Frontal cortex (tissue), 3 donors: ENCODE measurements at regions not wholly inside any gene's neighbourhood (a gene's known extent, or its start where the extent isn't known, plus 50 kb on each side); places are given as distances from the start of the nearest gene placed in this dataset.

Experiments
- DNase-seq, 2 donors: peaks; one replicate each; pipeline ENCODE4 v3.0.0; 2012; ENCODE audit warnings: low spot score in 2 of 2
- FAIRE-seq: peaks from 2 replicates; lab custom pipeline; 2012; peaks lifted over from hg19 to GRCh38; lab: Jason Lieb, UNC
- donor health status: control.
- donor health status: control.
- donor health status: control.

DNA sequence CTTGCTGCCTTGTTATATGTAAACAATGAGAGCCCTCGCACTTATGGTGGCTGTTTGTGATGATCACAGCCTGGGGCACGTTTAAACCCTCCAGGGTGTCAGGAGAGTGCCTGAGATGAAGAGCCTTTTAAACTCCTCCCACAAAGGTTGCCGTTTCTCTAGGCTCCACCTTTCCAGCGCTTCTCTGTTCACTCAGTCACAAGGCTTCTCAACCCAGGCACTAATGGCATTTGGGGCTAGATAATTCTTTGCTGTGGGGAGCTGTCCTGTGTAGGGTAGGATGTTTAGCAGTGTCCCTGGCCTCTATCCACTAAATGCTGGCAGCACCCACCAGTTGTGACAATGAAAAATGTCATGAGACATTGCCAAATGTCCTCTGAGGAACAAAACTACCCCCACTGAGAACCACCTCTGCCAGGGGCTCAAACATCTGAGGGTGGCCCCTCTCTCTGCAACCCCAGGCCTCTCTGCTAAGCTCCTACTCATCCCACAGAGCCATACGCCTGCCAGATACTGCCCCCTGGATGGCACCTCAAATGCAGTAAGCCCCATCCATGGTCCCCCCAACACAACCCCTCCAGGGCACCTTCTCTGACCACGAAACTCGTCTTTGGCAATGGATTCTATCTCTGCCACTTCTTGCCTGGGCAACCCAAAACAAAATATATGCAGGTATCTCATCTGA is 144.3 kb upstream of the ZMIZ1 start:
- no peak for DNase-seq
- no peak for FAIRE-seq

DNA sequence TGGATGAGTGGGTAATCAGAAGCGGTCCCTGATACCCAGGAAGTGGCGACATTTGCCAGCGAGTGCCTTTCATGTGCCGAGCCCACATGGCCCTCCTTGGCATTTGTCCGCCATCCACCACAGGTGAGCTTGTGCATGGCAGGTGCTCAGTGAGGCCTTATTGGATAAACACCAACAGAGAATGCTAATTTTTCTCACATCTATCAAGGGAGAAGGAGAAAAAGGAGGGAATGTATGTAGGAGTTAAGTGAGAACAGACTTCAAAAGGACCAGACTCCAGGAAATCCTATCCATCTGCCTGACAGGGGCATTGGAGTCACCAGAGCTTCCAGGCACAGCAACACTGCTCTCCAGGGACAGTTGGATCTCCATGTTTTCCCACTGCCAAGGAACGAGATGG is 143.5 kb upstream of the ZMIZ1 start:
- DNase-seq, result no peak
- FAIRE-seq, result no peak

DNA sequence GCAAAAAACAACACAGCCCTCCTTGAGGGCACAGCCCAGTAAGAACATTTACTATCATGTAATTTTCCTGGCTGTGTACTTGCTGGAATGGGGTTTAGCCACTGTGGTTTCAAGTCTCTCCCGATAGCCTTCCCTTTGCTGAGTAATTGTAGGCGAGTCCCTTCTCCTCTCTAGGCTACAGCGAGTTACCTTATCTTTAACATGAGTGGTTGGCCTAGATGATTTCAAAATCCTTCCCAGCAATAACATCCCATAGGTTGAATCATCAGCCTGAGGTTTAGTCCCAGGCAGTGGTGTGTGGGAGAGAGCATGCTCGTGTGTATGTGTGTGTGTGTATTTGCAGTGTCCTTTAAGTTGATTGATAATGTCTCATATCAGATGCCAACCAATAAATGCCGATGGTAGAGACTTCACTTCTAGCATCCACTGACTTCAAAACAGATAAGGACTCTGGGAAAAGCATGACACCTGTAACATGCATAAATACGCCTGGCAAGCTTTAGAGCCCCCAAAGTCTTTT is 142.9 kb upstream of the ZMIZ1 start:
- FAIRE-seq, result no peak
- DNase-seq, result no peak

DNA sequence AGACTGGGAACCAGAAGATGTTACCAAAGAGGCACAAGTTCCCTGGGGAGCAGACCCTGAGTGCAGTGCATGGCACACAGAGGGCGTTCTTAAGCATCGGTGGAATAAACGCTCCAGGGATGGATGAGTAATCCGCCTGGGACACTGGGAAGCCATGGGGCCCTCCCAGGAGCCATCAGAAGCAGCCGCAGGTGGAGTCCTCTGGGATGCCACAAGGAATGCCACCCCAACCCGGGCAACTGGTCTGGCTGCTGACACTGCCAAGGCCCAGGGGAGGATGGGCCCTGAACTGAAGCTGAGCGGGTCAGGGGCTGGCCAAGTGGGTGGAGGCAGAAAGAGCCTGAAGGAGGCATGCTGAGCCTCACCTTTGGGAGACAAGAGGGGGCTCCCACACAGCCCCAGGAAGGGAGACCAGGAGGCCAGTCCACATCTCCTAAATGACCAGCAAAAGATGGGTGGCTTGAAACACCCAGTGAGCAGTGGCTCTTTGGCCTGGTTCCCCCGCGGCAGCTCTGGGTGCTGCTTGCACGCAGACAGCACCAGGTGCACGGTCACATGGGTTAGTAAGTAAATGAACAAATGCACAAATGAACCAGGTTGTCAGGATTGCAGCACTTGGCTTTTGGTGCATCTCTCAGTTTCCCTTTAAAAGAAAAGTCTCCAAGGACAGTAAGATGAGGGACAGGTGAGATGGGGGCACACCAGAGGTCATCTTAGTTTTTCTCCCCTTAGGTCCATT is 141.3 kb upstream of the ZMIZ1 start:
- FAIRE-seq (no peak), DNase-seq (no peak)

DNA sequence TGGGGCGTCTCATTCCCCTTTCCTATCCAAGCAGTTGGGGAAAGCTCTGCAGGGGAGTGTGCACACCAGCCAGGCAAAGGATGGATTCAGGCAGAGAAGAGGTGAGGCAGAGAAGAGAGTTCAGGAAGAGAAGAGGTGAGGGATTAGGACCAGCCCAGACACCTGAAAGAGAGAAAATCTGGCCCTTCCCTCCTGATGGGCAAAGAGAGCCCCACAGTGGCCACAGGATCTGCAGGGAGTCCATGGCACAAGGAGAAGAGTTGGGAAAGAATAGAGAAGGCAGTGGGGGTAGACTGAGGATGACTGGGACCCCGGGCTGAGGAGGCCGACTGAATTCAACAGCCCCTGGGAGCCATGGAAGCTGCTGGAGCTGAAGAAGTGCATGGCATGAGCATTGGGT is 140.4 kb upstream of the ZMIZ1 start:
- FAIRE-seq (no peak), DNase-seq (no peak)

DNA sequence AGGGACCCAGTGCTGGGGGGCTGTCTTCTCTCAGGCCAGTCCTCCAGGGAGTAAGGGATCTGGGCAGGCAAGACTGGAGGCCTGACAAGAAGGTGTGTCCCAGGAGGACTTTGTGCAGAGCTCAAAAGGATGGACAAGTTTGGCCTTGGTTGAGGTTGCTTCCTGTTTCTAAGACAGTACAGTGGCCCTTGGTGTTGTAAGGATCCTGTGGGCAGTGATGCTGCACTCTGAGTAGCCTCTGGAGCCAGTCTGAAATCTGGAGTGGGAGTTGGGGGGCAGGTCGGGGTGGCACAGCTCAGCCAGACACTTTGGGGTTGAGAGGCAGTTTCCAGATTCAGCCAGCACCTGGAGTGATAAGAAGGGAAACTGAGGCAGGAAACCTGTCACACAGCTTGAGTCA is 139.2 kb upstream of the ZMIZ1 start:
- no peak for FAIRE-seq

DNA sequence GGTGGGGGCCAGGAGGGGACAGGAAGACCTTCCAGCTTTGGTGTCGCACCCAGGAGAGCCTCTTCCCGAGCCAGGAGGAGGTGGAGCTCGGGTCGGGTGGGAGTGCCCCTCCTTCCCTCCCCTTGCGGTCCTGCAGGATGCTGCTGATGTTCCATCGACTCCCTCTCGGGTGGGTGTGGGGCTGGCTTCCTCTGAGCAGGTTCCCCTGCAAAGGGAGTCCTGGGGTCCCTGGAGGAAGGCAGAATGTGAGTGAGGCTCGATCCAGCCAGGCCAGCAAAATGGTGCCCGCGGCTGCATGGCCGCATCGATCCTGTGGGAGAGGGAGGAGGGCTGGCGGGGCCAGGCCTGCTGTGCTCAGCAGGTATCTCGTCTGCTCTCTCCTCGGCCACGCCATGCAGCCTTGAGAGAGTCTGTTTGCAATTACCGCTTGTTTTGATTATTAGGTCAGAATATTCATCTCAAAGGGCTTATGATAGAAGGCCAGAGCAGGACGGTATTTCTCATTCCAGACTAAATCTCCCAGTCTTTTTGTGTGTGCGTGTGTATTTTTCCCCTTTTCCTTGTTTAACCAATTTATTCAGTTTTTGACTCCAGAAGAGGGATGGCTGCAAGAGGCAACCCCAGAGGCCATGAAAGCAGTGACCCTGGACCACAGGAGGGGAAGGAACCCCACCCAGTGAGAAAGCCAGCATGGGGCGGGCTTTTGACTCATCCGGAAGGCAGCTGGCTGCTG is 137.3 kb upstream of the ZMIZ1 start:
- FAIRE-seq (no peak), DNase-seq (no peak)

More for the DNA sequence above, 139.2 kb upstream of the ZMIZ1 start:
- no peak for DNase-seq

DNA sequence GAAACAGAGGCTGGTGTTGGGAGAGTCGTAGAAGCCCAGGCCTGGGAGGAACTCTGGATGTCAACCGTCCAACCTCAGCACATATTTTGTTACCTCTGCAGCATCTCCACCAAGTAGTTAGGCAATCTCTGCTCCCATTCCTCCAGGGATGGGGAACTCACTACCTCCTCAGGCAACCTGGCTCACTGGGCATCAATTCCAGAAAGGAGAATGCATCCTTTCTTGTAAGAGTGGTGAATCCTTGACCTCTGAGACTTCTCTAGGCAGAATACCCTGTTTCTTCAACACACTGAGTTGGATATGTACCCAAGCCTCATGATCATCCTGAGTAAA is 136.7 kb upstream of the ZMIZ1 start:
- no peak for DNase-seq
- FAIRE-seq, result no peak

DNA sequence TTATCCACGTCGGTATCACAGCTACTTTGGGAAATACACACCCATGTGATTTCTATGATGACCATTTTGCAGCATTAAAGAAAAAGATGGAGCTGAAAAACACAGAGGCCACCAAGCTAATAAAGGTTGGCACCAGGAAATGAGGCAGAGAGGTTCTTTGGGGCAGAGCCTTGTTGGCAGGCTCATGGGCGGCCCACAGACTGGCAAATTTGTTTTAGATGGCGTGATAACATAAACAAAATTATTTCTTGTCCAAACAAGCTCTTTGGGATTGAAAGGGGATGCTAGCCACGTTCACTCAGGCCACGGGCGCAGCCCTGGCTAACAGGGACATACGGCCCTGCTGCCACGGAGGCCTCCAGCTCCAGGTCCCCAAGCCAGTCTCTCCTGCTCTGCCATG is 135.9 kb upstream of the ZMIZ1 start:
- DNase-seq, result no peak
- no peak for FAIRE-seq

DNA sequence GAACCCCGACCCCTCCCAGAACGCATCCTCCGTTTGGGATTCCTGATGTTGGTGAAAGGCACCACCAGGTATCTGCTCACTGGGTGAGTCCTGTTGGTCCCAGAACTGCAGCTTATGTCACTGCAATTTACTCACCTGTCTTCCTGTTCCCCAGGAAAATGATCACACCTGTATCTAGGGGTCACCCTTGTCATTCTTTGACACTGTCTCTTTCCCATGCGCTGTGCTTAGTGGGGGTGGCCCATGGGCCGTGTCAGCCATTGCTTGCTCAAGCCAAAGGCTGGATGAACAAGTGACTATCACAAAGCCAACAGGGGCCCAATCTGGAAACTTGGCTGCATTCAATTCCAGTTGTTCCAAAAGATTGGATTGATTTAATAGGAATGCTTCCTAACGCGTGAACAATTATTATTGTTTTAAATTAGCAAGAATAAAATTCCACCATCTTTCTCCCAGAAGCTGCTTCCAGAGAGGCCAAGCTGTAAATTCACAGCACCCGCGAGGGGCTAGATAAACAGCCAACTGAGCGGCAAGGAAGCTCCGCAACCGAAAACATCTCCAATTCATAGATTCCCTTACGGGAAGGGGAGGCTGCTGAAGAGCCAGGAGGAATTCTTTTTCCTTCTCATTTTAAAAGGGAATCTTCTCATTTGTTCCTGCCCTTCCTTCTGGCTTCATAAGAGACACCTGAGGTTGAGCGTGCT is 134.8 kb upstream of the ZMIZ1 start:
- FAIRE-seq (no peak), DNase-seq (no peak)

DNA sequence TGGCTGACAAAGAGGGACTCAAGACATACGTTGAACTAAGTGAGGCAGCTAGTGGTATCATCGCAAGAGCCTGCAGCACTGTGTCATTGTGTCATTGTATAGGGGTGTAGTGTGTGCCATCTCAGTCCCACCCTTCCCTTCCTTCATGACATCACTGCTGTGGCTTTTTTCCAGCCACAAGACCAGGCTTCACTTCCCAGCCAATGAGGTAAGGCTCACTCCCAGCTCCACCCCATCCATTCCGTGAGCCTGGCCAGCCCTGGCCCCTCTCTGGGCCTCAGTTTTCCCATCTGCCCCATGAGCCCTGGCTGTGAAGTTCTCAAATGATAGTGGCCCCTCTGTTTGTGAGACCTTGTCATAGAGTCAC is 134.3 kb upstream of the ZMIZ1 start:
- no peak for FAIRE-seq
- DNase-seq, result no peak

DNA sequence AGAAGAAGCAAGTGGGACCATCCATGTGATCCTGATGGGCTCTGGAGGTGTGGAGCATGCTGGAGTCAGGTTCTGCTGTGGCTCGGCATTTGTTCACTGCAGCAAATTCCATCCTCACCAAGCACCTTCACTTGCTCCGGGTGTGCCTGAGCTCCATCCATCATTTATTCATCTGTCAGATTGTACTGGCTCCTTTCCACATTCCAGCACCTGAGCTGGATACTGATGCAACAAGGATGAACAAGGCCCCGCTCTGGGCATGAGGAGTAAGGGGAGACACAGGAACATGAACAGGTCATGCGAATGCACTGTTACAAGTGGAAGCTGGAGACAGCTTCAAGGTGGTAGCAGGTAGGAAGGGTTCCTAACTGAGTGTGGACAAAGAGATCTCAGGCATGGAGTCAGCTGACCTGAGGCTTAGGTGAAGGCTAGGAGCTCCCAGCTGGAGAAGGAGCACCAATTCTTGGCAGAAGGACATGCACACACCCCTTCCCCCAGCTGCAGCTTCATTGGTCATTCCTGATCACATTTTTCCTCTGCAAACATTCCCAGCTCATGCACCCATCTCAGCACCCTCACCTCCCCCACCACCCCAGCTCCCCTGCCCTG is 133.7 kb upstream of the ZMIZ1 start:
- FAIRE-seq (no peak), DNase-seq (no peak)

DNA sequence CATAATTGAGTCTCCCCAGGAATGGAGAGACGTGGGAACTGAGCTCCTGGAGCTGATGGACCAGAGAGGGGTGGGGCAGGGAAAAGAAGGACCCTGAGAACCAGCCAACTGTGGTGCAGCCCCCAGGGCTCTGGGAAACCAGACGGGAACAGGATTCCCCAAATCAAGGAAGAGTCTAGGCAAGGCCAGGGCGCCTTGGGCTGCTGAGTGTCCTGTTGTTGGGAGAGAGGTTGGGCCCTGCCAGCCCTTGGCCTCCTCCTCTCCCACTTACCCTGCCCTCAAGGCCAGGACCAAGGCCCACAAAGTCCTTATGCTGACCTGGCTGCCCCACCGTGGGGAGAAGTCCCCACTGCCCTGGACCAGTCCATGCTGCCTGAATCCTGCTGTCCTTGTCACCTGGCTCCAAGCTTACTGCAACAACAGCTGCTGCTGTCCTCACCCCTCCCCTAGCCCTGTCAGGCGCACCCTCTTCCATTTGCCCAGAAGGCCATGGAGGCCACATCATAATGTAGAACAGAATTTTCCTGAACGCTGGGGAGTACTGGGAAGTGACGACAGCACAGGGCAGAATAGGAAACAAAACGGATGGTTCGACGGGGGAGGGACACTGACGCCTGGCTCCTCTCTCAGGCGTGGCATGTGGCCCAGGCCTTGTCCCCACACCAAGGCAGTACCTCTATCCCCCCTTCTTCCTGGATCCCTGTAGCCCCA is 132.9 kb upstream of the ZMIZ1 start:
- no peak for FAIRE-seq
- DNase-seq, result no peak

DNA sequence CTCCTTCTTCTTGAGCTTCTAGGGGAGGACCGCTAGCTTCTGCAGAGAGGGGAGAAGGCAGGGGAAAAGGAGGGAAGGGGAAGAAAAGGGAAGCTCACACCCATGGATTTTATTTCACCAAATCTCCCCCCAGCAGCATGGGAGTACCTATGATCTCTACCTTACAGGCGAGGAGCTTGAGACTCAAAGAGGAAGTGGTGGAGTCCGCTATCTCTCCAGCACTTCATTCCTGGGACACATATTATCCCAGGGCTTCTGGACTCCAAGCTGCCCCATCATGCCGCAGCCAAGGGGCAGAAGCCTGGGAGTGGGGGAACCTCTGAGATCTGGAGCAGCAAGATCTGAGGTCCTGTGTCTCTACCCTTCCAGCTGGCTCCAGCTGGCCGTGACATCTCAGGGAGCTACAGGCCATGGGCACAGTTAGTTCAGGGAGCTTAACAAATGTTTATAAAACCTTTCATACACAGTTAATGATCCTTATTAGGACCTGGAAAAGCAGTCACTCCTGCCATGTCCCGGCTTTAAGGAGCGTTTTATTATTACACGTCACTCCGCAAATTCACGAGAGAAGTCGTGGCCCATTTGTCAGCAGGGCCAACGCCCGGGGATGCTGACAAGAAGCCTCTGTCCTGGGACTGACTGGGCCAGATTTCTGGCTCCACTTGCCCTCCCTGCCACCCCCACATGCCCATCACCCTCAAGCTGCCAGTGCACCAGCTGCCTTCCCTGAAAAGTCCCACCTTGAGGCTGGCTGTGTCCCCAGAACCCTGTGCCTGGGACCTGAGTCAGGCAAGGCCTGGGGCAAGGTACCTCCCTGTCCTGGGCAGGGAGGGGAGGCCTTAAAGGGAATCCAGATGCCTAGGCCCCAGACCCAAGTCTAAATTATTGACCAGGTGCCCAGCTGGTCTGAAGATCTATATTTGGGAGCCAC is 132.1 kb upstream of the ZMIZ1 start:
- no peak for FAIRE-seq
- DNase-seq, result no peak

DNA sequence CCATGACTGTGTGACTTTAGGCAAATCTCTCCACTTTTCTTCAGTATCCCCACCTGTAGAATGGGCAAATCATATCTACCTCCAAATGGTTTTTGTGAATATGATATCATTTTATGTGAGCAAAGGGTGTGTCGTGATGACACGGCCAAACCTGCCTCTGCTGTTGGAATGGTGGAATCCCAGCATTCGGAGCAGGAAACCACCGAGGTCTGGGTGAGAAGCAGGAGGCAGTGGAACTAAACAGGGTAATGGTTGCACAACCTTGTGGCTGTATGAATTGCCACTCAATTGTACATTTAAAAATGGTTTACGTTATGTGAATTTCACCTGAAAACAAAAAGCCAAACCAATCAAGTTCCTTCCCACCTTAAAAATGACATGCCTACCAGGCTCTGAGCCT is 131.4 kb upstream of the ZMIZ1 start:
- FAIRE-seq (no peak), DNase-seq (no peak)

DNA sequence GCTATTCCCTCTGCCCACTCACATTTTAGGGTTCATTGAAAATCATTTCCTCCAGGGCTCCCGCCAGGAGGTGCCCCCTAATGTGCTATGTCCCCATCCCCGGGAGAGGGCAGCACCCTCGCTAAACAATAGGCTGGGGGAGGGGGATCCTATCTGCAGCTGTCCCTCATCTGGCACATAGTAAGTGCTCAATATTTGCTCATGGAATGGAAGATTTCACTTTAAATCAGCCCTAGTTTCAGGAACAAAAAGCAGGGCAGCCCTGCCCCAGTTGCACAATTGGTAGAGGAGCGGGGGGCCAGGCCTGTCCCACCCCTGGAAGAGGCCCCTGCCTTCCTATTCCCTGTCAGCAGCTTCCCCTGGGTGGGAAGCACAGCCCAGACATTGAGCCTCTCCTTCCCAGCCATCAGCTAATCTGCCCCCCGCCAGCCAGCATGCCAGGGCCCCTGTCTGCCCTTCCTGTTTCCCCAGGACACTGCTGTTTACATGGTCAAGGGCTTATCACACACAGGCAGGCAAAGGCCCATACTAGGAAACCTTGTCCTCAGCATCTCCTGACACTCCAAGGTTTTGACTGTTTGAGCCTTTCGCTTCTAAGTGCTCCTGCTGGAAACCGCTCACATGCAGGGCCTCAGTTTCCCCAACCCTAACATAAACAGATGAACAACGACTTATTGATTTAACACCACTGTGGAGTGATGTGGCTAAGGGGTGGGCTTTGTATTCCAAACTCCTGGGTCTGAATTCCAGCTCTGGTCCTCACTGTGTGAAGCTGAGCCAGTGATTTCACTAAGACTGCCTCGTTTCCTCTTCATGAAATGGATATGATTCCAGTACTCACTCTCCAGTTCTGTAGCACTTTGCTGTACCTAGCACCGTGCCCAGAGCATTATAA is 130.7 kb upstream of the ZMIZ1 start:
- FAIRE-seq, result no peak
- no peak for DNase-seq
